GM10248 (cell line): ENCODE measurements at regions not wholly inside any gene's neighbourhood (a gene's known extent, or its start where the extent isn't known, plus 50 kb on each side); places are given as distances from the start of the nearest gene placed in this dataset.

Source experiments
- CTCF ChIA-PET: fragments of 300-600 bp; sonication (Branson Sonifier 250); formaldehyde crosslinking; extraction: SDS; loops from one replicate; lab custom pipeline; 2021; ENCODE audit warnings: antibody characterized with exemption; lab: Yijun Ruan, JAX
- POLR2A ChIA-PET: fragments of 350-650 bp; sonication (Branson Sonifier 250); formaldehyde crosslinking; extraction: SDS; loops from one replicate; lab custom pipeline; 2020; ENCODE audit warnings: antibody characterized with exemption; lab: Yijun Ruan, JAX
- DNase-seq: peaks from one replicate; pipeline ENCODE4 v3.0.0; 2012; ENCODE audit errors: extremely low spot score
- CTCF ChIP-seq: IDR thresholded peaks from 2 replicates; pipeline ENCODE4 v1.5.1; 2012; ENCODE audit warnings: mild to moderate bottlenecking, low read depth; ENCODE audit errors: extremely low read depth, missing control alignments, control extremely low read depth

- POLR2A ChIA-PET: no interaction called here
- peak; percentile 89 for TF ChIP-seq CTCF
- DNase-seq: peak; percentile 63
- CTCF ChIA-PET: interaction anchor here (0.7 to 3.8 kb wide), 15 partner anchors 9 to 868 kb away, joined by 3 to 21 read pairs (median 4); no protein-coding TSS in a partner anchor
Observed at GRCh38 chr6:142566628-142567396, 265.0 kb downstream of the ADGRG6 start.

GRCh38 chr6:142567461-142567860, 265.7 kb downstream of the ADGRG6 start:
- TF ChIP-seq CTCF: no peak
- ChIA-PET POLR2A (no interaction called here), CTCF (interaction anchor here (0.7 to 3.8 kb wide), 7 partner anchors 9 to 860 kb away, joined by 3 to 21 read pairs (median 3); no protein-coding TSS in a partner anchor)
- DNase-seq: no peak

- ChIA-PET CTCF (interaction anchor here (0.8 to 1.6 kb wide), 5 partner anchors 10 to 135 kb away, joined by 3 to 5 read pairs (median 3); no protein-coding TSS in a partner anchor), POLR2A (no interaction called here)
- TF ChIP-seq CTCF: no peak
- no peak for DNase-seq
Observed at GRCh38 chr6:142568857-142569597, 267.2 kb downstream of the ADGRG6 start.

- no peak for TF ChIP-seq CTCF
- POLR2A ChIA-PET: no interaction called here
Observed at GRCh38 chr6:142569676-142570075, 267.9 kb downstream of the ADGRG6 start.

GRCh38 chr6:142570221-142570671, 268.4 kb downstream of the ADGRG6 start:
- no peak for DNase-seq
- CTCF ChIA-PET: interaction anchor here (0.8 to 1.6 kb wide), 5 partner anchors 22 to 857 kb away, joined by 3 to 5 read pairs (median 4); no protein-coding TSS in a partner anchor
- POLR2A ChIA-PET: no interaction called here
- no peak for TF ChIP-seq CTCF

More at GRCh38 chr6:142569676-142570075, 267.9 kb downstream of the ADGRG6 start:
- DNase-seq: no peak
- CTCF ChIA-PET: interaction anchor here (0.8 to 1.6 kb wide), 8 partner anchors 11 to 858 kb away, joined by 3 to 5 read pairs (median 4); no protein-coding TSS in a partner anchor

GRCh38 chr6:142592876-142593275, 291.1 kb downstream of the ADGRG6 start:
- no peak for DNase-seq
- ChIA-PET CTCF (no interaction called here), POLR2A (no interaction called here)
- no peak for TF ChIP-seq CTCF
